ENCODE measurements at regions not wholly inside any gene's neighbourhood (a gene's known extent, or its start where the extent isn't known, plus 50 kb on each side); places are given as distances from the start of the nearest gene placed in this dataset.

- H2BK120ac ChIP-seq (ENCODE audit: low read depth, low read length, poor library complexity, severe bottlenecking), result no peak overlapping the region
- H3K27me3 ChIP-seq (ENCODE audit: insufficient read depth, low read length), result no peaks in the 10 kb centered on the region
- H3K4me2 ChIP-seq (ENCODE audit: insufficient read depth, insufficient read length, low read length), result no peak overlapping the region
- no peak overlapping the region for H4K8ac ChIP-seq (replicated peaks; ENCODE audit: insufficient read length, low read depth, low read length)
- no peak overlapping the region for H2BK12ac ChIP-seq (ENCODE audit: insufficient read length, low read depth, low read length)
- Mint-ChIP-seq H3K27ac (no peak overlapping the region; a peak in 1 of 7 replicates), H3K27me3 (ENCODE audit: low read depth) (no peaks in the 10 kb centered on the region), H3K36me3 (ENCODE audit: insufficient read depth in 1 of 3, low read depth in 3 of 3) (no peaks in the 10 kb centered on the region), H3K4me3 (no peak overlapping the region), H3K9me3 (no peaks in the 10 kb centered on the region), H3K4me1 (peaks cover 11 to 15% of the 10 kb centered on the region in 2 experiments)
- no peak overlapping the region for H4K91ac ChIP-seq (ENCODE audit: insufficient read length, low read depth, low read length)
- H2BK20ac ChIP-seq (ENCODE audit: low read depth, low read length, poor library complexity, severe bottlenecking), result no peak overlapping the region
- H4K20me1 ChIP-seq (ENCODE audit: control insufficient read depth, insufficient read depth, insufficient read length), result no peaks in the 10 kb centered on the region
- no peaks in the 10 kb centered on the region for H3K23me2 ChIP-seq (ENCODE audit: insufficient read length, low read depth, low read length, poor library complexity, severe bottlenecking)
- H3K56ac ChIP-seq (ENCODE audit: insufficient read length, low read depth, low read length), result no peak overlapping the region
- no peaks in the 10 kb centered on the region for H3K4me1 ChIP-seq (ENCODE audit: insufficient read depth, low read length)
- H2AK5ac ChIP-seq (ENCODE audit: insufficient read length, low read length), result no peak overlapping the region
- DNase-seq, result no peak
- no peak overlapping the region for H3T11ph ChIP-seq (ENCODE audit: low read length)
- no peaks in the 10 kb centered on the region for H3K79me2 ChIP-seq (ENCODE audit: insufficient read depth, low read length)
- H3K79me1 ChIP-seq (ENCODE audit: insufficient read depth, low read depth, low read length, poor library complexity, severe bottlenecking), result no peaks in the 10 kb centered on the region
- no peak overlapping the region for H3K18ac ChIP-seq (ENCODE audit: insufficient read length, low read depth, low read length)
- no peak overlapping the region for H3K14ac ChIP-seq (ENCODE audit: insufficient read depth, low read length)
- no peak for TF ChIP-seq CTCF (conservative IDR thresholded peaks at IDR 0.05)
- H3K27ac ChIP-seq (ENCODE audit: insufficient read length, low read depth, low read length), result no peak overlapping the region
- no peak overlapping the region for H3K4ac ChIP-seq (ENCODE audit: low read depth, low read length)
- H2BK15ac ChIP-seq (ENCODE audit: low read depth, low read length), result no peak overlapping the region
- H3K9me3 ChIP-seq (ENCODE audit: control insufficient read depth, low read depth, low read length), result no peaks in the 10 kb centered on the region
- H3K23ac ChIP-seq (ENCODE audit: insufficient read length, low read depth, low read length), result no peak overlapping the region
- no CpG with 5 or more reads among the region's 2 CpGs for WGBS (ENCODE audit: extremely low coverage, insufficient read length, low lambda C conversion rate)
- no peak overlapping the region for H2BK5ac ChIP-seq (ENCODE audit: insufficient read length, low read length)
- no peak overlapping the region for H3K9ac ChIP-seq (ENCODE audit: extremely low read depth, insufficient read length, low read length)
- H4K5ac ChIP-seq (ENCODE audit: insufficient read length, low read depth, low read length), result no peak overlapping the region
- H2AFZ ChIP-seq (ENCODE audit: low read length), result no peak overlapping the region
Measured at GRCh38 chr9:104386013-104386412, 118.0 kb upstream of the OR13F1 start.

Data from H9 (cell line).